Eye (tissue), 1 donor: ENCODE measurements at regions not wholly inside any gene's neighbourhood (a gene's known extent, or its start where the extent isn't known, plus 50 kb on each side); places are given as distances from the start of the nearest gene placed in this dataset.
"Not testable (repeated sequence)": the region's sequence is repeated elsewhere in the genome, so short reads cannot be mapped to it uniquely, and the experiment has no call there.

ENCODE experiments used
- DNase-seq: peaks from one replicate; pipeline ENCODE4 v3.0.0-alpha.2; 2015

GRCh38 chr6:141969201-141969600 lies 163.5 kb upstream of the GJE1 start:
- DNase-seq = no peak

GRCh38 chr6:141968632-141969031 lies 164.1 kb upstream of the GJE1 start:
- DNase-seq = no peak

GRCh38 chr6:141965016-141965545 lies 167.6 kb upstream of the GJE1 start:
- no peak for DNase-seq

GRCh38 chr6:141963543-141964295 lies 169.0 kb upstream of the GJE1 start:
- no peak for DNase-seq

- no peak for DNase-seq
Measured at GRCh38 chr6:141957271-141957670, 175.5 kb upstream of the GJE1 start.

- DNase-seq = no peak
Measured at GRCh38 chr6:141956868-141957267, 175.9 kb upstream of the GJE1 start.

GRCh38 chr6:141956046-141956761 lies 176.5 kb upstream of the GJE1 start:
- no peak for DNase-seq

- DNase-seq = no peak
Measured at GRCh38 chr6:141953072-141953471, 179.7 kb upstream of the GJE1 start.

- DNase-seq = no peak
Measured at GRCh38 chr6:141946502-141946901, 186.2 kb upstream of the GJE1 start.

- no peak for DNase-seq
Measured at GRCh38 chr6:141938664-141939063, 194.1 kb upstream of the GJE1 start.

- DNase-seq = no peak
Measured at GRCh38 chr6:141932685-141933084, 200.0 kb upstream of the GJE1 start.

GRCh38 chr6:141926200-141926900 lies 206.4 kb upstream of the GJE1 start:
- DNase-seq = not testable (repeated sequence)

- DNase-seq = no peak
Measured at GRCh38 chr6:141925001-141925400, 207.7 kb upstream of the GJE1 start.

- DNase-seq = no peak
Measured at GRCh38 chr6:141922898-141923297, 209.8 kb upstream of the GJE1 start.

- not testable (repeated sequence) for DNase-seq
Measured at GRCh38 chr6:141916682-141917505, 215.8 kb upstream of the GJE1 start.

- no peak for DNase-seq
Measured at GRCh38 chr6:141914646-141915045, 218.1 kb upstream of the GJE1 start.

- DNase-seq = peak; percentile 20
Measured at GRCh38 chr6:141906569-141907080, 226.1 kb upstream of the GJE1 start.

- no peak for DNase-seq
Measured at GRCh38 chr6:141890661-141891060, 242.1 kb upstream of the GJE1 start.

- no peak for DNase-seq
Measured at GRCh38 chr6:141884850-141885249, 247.9 kb upstream of the GJE1 start.

- DNase-seq = no peak
Measured at GRCh38 chr6:141878686-141879085, 254.0 kb upstream of the GJE1 start.

- no peak for DNase-seq
Measured at GRCh38 chr6:141877275-141877983, 255.3 kb upstream of the GJE1 start.
